Activated T-cell treated with anti-CD3 and anti-CD28 coated beads for 24 hours (primary cell): ENCODE measurements at regions not wholly inside any gene's neighbourhood (a gene's known extent, or its start where the extent isn't known, plus 50 kb on each side); places are given as distances from the start of the nearest gene placed in this dataset.
"Not testable (repeated sequence)": the region's sequence is repeated elsewhere in the genome, so short reads cannot be mapped to it uniquely, and the experiment has no call there.

ENCODE experiments used
- DNase-seq: peaks from one replicate; pipeline ENCODE4 v3.0.0-alpha.2; 2020; ENCODE audit warnings: low read depth

DNA sequence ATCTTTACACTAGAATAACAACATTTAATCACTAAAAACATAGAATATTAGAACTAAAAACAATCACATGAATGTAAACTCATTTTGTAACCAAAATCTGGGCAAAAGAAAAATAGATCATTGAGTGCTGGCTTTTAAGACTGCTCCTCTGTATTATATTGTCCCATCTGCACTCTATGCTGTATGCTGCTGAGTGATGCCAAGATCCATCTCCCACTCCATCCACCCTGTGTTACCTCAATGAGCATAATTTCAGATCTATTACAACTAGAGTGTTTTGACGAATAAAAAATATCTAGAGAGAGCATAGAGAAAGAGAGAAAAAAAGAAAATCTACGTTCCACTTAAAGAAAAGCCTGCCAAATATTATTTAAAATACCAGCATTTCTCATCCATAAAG, 1060.4 kb downstream of the ZPLD1 start:
- DNase-seq = no peak

DNA sequence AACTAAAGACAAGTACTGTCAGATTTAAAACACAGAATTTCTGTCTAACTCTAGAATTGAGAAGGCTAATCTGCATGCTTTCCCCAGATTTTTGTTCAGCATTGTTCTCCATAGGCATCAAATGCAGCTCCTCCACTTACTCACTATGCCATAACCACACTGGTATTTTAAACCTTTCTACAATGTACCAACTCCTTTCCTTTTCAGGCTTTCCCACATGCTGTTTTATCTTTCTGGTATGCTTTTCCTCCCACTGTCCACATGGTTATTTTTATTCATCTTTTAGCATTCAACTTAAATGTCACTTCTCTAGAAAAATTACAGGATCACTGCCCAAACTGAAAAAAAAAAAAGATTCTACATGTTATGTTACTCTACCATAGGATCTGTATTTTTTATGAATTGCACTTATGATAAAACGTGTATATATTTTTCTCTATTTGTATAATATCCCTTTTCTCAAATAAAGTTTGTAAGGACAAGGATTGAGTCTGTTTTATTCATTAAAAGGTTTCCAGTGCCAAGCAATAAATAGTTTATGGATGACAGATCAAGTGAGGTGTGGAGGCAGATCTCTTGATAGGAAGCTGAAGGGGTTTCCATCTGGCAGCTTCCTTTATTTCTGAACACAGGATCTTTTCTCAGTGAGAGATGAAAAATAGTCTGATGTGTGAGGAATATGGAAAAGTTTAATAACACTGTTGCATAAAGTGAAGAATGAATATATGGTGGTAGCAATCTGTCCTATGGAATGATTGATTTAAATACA, 1064.5 kb downstream of the ZPLD1 start:
- no peak for DNase-seq

DNA sequence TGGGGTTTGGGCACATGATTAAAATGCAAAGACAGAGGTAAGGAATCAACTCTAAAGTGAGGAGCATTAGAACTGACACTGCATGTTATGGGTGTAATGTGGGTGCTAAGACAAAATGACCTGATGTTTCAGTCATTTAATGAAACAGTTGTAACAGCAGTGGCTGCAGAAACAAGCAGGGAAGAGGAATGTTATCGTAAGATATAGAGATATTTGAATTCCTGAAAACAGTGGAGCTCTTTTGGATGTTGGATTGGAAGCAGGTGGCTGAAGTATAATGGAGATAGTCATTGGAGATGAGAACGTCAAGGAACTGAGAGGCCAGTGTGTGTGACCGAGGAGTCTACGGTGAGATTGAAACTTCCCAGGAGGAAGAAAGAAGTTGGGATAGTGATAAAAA, 1065.2 kb downstream of the ZPLD1 start:
- DNase-seq = no peak

- DNase-seq = no peak
Observed at GRCh38 chr3:103510760-103511159, 1075.9 kb downstream of the ZPLD1 start.

- DNase-seq = no peak
Observed at GRCh38 chr3:103511891-103512290, 1077.1 kb downstream of the ZPLD1 start.

GRCh38 chr3:103512595-103512994, 1077.8 kb downstream of the ZPLD1 start:
- DNase-seq = no peak

DNA sequence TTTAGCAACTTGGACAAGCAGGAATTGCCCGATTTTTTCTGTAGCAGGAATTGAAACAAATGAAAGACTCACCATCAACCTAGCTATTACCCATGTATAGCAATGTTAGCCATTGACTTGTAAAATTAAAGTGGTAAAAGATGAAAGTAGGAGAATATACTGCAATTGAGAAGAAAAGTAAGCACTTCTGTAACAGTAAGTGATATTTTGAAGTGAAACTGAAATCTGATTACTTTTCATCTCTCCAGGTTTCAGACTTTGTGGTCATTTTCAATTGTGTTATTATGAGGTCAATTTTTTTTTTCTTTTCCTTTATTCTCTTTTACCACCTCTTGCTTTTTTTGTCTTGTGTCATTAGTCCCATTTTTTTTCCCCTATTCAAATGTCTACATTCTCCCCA, 1078.2 kb downstream of the ZPLD1 start:
- no peak for DNase-seq

DNA sequence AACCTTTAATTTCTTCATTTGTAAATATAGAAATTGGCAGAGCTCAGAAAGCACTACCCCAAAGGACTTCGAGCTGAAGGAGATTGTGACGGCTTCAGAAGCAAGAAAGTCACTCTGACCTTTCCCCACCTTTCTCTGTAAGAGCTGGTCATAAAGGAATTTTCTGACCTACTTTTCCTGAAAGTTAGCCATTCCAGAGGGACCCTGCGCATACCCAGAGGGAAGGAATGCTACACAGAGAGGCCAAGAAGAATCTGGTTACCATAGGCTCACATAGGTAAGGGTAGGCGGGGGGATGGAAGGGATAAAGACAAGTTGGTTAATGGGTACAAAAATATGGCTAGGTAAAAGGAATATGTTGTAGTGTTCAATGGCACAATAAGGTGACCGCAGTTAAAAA, 1080.3 kb downstream of the ZPLD1 start:
- no peak for DNase-seq

DNA sequence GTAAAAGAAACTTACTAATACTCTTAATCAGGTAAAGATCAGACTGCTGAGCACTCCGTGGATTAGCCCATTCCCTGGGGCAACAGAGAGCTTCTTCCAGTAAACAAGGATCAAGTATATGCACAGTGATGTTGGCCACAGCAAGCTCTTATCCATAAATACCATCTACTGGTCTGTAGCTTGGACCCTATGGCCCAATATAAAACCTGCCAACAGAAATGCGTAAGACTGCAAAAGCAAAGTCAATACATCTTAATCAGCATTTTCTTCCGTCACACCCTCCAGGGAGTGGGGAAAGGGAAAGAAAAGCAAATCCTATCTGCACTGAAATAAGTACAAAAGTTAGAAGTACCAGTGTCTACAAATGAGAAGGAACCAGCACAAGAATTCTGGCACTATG, 1082.1 kb downstream of the ZPLD1 start:
- no peak for DNase-seq

DNA sequence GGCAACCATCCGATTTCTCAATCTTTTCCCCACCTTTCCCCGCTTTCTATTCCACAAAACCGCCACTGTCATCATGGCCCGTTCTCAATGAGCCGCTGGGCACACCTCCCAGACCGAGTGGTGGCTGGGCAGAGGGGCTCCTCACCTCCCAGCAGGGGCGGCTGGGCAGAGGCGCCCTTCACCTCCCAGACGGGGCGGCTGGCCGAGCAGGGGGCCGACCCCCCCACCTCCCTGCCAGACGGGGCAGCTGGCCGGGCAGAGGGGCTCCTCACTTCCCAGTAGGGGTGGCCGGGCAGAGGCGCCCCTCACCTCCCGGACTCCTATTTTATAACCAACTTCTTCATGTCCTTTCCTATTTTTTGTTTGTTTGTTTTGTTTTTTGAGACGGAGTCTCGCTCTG, 1096.5 kb downstream of the ZPLD1 start:
- DNase-seq = not testable (repeated sequence)

DNA sequence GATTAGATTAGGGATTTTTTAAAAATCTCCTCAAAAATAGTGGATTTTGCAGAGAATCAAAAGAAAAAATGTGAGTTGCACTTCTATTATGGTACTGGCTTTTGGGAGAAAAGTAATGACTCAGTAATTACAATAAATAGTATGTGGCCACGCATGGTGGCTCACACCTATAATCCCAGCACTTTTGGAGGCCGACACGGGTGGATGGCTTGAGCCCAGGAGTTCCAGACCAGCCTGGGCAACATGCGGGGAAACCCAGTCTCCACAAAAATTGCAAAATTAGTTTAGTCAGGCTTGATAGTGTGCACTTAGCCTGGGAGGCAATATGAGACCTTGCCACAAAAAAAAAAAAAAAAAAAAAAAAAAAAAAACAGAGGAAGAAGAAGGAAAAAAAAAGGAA, 1098.2 kb downstream of the ZPLD1 start:
- DNase-seq = no peak

DNA sequence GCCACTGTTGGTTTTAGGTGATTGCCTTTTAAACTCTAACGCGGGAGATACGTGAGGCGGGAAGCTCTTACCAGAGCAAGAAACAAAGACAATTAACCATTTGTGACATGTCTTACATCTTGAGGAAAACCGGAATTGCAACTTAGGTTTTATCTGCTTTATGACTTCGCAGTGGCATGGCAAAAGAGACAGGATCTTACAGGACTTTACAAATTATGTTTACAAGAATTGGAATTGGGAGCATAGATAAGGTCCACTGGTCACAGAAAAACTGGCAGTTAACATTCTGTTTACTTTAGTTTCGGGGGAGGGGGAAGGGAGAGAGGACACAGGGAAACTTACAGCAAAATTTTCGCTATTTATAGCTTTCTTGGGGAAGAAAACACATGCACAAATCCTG, 1119.6 kb downstream of the ZPLD1 start:
- DNase-seq = no peak

- not testable (repeated sequence) for DNase-seq
Observed at GRCh38 chr3:103564116-103564515, 1129.3 kb downstream of the ZPLD1 start.

GRCh38 chr3:103585809-103586208, 1151.0 kb downstream of the ZPLD1 start:
- DNase-seq = no peak

GRCh38 chr3:103589770-103590169, 1155.0 kb downstream of the ZPLD1 start:
- DNase-seq = no peak

DNA sequence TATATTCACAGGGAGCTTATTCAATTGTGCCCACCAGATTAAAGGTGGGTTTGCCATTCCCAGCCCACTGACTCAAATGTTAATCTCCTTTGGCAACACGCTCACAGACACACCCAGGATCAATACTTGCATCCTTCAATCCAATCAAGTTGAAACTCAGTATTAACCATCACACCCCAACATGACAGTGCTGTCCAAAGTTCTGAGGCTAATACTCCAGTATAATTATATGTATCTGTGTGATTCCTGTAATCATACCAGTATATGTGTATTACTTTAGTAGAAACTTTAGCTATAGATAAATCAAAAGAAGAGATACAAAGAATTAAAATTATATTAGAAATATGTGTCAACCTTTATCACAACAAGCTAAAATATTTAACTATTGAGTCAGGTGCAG, 1166.0 kb downstream of the ZPLD1 start:
- DNase-seq = no peak

- no peak for DNase-seq
Observed at GRCh38 chr3:103601666-103602065, 1166.9 kb downstream of the ZPLD1 start.

- no peak for DNase-seq
Observed at GRCh38 chr3:103609472-103609871, 1174.7 kb downstream of the ZPLD1 start.

GRCh38 chr3:103613397-103614156, 1178.8 kb downstream of the ZPLD1 start:
- no peak for DNase-seq

- no peak for DNase-seq
Observed at GRCh38 chr3:103614719-103615118, 1179.9 kb downstream of the ZPLD1 start.

GRCh38 chr3:103617961-103618360, 1183.1 kb downstream of the ZPLD1 start:
- no peak for DNase-seq

DNA sequence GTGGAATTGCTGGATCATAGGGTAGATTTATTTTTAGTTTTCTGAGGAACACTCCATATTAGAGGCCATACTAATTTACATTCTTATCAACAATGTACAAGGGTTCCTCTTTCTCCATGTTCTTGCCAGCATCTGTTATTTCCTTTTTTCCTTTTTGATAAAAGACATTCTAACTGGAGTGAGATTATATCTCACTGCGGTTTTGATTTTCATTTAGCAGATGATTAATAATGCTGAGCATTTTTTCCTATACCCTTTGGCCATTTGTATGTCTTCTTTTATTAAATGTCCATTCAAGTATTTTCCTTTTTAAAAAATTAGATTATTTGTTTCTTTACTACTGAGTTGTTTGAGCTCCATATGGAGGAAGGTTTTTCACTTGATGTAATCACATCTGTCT, 1189.5 kb downstream of the ZPLD1 start:
- DNase-seq = no peak

- DNase-seq = no peak
Observed at GRCh38 chr3:103629391-103629790, 1194.6 kb downstream of the ZPLD1 start.

DNA sequence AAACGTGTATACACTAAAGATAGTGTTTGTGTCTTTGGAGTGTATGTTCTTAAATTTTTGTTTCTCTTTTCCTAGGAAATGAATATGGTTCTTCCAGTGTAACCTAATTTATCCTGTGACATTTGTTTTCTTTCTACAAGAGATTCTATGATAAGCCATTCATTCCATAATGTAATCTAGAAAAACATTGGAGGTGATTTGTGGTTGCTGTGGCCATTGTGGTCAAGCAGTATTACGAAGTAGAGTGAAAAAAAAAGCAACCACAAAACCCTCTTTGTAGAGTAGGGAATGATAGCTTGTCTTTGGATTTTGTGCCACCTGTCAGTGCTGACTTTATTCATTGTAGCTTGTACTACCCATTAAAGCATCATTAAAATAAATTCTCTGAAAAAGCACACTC, 1209.6 kb downstream of the ZPLD1 start:
- no peak for DNase-seq
